Esophagus muscularis mucosa (tissue), 4 donors: ENCODE measurements at regions not wholly inside any gene's neighbourhood (a gene's known extent, or its start where the extent isn't known, plus 50 kb on each side); places are given as distances from the start of the nearest gene placed in this dataset.

Experiments used
- EP300 ChIP-seq: sonication (generic); formaldehyde crosslinking; IDR thresholded peaks from one replicate; pipeline ENCODE4 v1.6.1; 2017; ENCODE audit warnings: antibody characterized with exemption
- POLR2A ChIP-seq: fragments of 450-650 bp; IDR thresholded peaks from one replicate; pipeline ENCODE4 v1.6.1; 2017; ENCODE audit warnings: antibody characterized with exemption, moderate library complexity, mild to moderate bottlenecking, low read depth
- TF ChIP-seq, protein P1 (sequence below), 3 experiments: fragments of 200-600 bp in 2 of 3; fragments of 450-650 bp in 1 of 3; sonication (generic) in 2 of 3; IDR thresholded peaks; one replicate each; pipeline ENCODE4 v1.5.1; 2017 to 2019; ENCODE audit warnings: antibody characterized with exemption in 3 of 3, mild to moderate bottlenecking in 2 of 3, moderate library complexity in 1 of 3

DNA sequence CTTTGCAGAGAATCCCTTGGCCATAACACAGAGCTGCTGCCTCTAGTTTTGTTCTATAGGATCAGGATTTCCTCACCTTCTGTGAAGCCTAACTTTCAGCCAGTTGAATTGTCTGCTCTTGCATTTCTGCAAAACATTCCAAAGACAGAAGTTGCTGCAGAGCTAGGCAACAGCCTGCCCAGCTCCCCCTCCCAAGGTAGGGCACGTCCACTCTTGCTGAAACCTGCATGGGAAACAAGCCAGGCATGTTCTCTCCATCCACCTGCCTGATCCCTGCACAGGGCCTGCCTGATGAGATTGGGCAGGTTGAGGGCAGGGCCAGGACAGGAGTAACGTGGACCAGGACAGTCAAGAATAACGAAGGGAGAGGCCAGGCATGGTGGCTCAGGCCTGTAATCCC is 58.9 kb upstream of the NAA20 start:
- TF ChIP-seq, protein P1, sequence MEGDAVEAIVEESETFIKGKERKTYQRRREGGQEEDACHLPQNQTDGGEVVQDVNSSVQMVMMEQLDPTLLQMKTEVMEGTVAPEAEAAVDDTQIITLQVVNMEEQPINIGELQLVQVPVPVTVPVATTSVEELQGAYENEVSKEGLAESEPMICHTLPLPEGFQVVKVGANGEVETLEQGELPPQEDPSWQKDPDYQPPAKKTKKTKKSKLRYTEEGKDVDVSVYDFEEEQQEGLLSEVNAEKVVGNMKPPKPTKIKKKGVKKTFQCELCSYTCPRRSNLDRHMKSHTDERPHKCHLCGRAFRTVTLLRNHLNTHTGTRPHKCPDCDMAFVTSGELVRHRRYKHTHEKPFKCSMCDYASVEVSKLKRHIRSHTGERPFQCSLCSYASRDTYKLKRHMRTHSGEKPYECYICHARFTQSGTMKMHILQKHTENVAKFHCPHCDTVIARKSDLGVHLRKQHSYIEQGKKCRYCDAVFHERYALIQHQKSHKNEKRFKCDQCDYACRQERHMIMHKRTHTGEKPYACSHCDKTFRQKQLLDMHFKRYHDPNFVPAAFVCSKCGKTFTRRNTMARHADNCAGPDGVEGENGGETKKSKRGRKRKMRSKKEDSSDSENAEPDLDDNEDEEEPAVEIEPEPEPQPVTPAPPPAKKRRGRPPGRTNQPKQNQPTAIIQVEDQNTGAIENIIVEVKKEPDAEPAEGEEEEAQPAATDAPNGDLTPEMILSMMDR (IDR thresholded peaks at IDR 0.05) = no peak
- no peak for TF ChIP-seq POLR2A
- TF ChIP-seq EP300 = no peak
